ENCODE measurements at regions not wholly inside any gene's neighbourhood (a gene's known extent, or its start where the extent isn't known, plus 50 kb on each side); places are given as distances from the start of the nearest gene placed in this dataset.

GRCh38 chr1:5562769-5563168 is 429.5 kb downstream of the NPHP4 start:
- Histone ChIP-seq H3K36me3 (ENCODE audit: control insufficient read depth, insufficient read depth, low read length) (no peaks in the 10 kb centered on the region), H3K4me2 (ENCODE audit: extremely low read depth, insufficient read depth, low read length) (no peak overlapping the region), H3K4me1 (ENCODE audit: control insufficient read depth, extremely low read depth, insufficient read depth, low read length) (no peaks in the 10 kb centered on the region), H3K9me3 (ENCODE audit: control insufficient read depth, insufficient read depth, low read depth, low read length) (no peaks in the 10 kb centered on the region), H3K27me3 (ENCODE audit: control insufficient read depth, insufficient read depth, low read length) (no peaks in the 10 kb centered on the region), H3K79me2 (ENCODE audit: control insufficient read depth, insufficient read depth, low read length) (no peaks in the 10 kb centered on the region), H3K9ac (ENCODE audit: insufficient read depth, low read length) (no peak overlapping the region), H2AFZ (ENCODE audit: low read length) (no peak overlapping the region), H4K20me1 (ENCODE audit: control insufficient read depth, extremely low read depth, insufficient read depth, low read length) (no peaks in the 10 kb centered on the region), H3K27ac (ENCODE audit: insufficient read depth, low read length) (no peak overlapping the region), H3K4me3 (replicated peaks in 1 of 4; ENCODE audit: control extremely low read depth in 1 of 4, insufficient read depth in 1 of 4, low read depth in 3 of 4, low read length in 4 of 4) (no peak overlapping the region)
- DNase-seq (ENCODE audit: low read depth in 2 of 2) = no peak
- TF ChIP-seq, protein P1, sequence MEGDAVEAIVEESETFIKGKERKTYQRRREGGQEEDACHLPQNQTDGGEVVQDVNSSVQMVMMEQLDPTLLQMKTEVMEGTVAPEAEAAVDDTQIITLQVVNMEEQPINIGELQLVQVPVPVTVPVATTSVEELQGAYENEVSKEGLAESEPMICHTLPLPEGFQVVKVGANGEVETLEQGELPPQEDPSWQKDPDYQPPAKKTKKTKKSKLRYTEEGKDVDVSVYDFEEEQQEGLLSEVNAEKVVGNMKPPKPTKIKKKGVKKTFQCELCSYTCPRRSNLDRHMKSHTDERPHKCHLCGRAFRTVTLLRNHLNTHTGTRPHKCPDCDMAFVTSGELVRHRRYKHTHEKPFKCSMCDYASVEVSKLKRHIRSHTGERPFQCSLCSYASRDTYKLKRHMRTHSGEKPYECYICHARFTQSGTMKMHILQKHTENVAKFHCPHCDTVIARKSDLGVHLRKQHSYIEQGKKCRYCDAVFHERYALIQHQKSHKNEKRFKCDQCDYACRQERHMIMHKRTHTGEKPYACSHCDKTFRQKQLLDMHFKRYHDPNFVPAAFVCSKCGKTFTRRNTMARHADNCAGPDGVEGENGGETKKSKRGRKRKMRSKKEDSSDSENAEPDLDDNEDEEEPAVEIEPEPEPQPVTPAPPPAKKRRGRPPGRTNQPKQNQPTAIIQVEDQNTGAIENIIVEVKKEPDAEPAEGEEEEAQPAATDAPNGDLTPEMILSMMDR (conservative IDR thresholded peaks at IDR 0.05 in 1 of 2, IDR thresholded peaks at IDR 0.05 in 1 of 2; ENCODE audit: low read depth in 1 of 2, low read length in 2 of 2) = no peak
- no peak for TF ChIP-seq EZH2 (IDR thresholded peaks at IDR 0.05; ENCODE audit: low read length, missing control alignments)

- H3K4me1 ChIP-seq (ENCODE audit: control insufficient read depth, extremely low read depth, insufficient read depth, low read length) = no peaks in the 10 kb centered on the region
- H3K79me2 ChIP-seq (ENCODE audit: control insufficient read depth, insufficient read depth, low read length) = no peaks in the 10 kb centered on the region
- H3K27me3 ChIP-seq (ENCODE audit: control insufficient read depth, insufficient read depth, low read length) = no peaks in the 10 kb centered on the region
- no peaks in the 10 kb centered on the region for H4K20me1 ChIP-seq (ENCODE audit: control insufficient read depth, extremely low read depth, insufficient read depth, low read length)
- TF ChIP-seq, protein P1 (conservative IDR thresholded peaks at IDR 0.05 in 1 of 2, IDR thresholded peaks at IDR 0.05 in 1 of 2; ENCODE audit: low read depth in 1 of 2, low read length in 2 of 2) = no peak
- TF ChIP-seq EZH2 (IDR thresholded peaks at IDR 0.05; ENCODE audit: low read length, missing control alignments) = no peak
- no peaks in the 10 kb centered on the region for H3K9me3 ChIP-seq (ENCODE audit: control insufficient read depth, insufficient read depth, low read depth, low read length)
- no peaks in the 10 kb centered on the region for H3K36me3 ChIP-seq (ENCODE audit: control insufficient read depth, insufficient read depth, low read length)
- H3K4me3 ChIP-seq (replicated peaks in 1 of 4; ENCODE audit: control extremely low read depth in 1 of 4, insufficient read depth in 1 of 4, low read depth in 3 of 4, low read length in 4 of 4) = no peak overlapping the region
- DNase-seq (ENCODE audit: low read depth in 2 of 2) = no peak
- no peak overlapping the region for H3K4me2 ChIP-seq (ENCODE audit: extremely low read depth, insufficient read depth, low read length)
- no peak overlapping the region for H3K27ac ChIP-seq (ENCODE audit: insufficient read depth, low read length)
- no peak overlapping the region for H3K9ac ChIP-seq (ENCODE audit: insufficient read depth, low read length)
- H2AFZ ChIP-seq (ENCODE audit: low read length) = no peak overlapping the region
Measured at GRCh38 chr1:5562331-5562730, 429.9 kb downstream of the NPHP4 start.

DNA sequence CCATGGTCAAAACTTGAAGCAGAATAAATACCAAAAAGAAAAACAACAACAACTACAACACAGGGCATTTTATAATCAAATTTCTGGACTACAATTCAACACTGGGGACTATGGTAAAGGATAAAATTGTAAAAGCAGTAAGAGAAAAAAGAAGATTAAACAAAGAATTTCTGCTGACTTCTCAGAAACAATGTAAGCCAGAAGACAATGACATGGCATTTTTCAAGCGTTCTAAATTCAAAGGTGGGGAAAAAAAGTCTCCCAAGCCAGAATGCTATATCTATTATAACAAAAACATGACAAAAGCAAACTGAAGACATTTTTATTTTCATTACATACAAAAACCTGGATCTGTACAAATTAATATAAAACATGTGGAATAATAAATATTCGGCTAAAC is 433.1 kb downstream of the NPHP4 start:
- Histone ChIP-seq H3K27me3 (ENCODE audit: control insufficient read depth, insufficient read depth, low read length) (no peaks in the 10 kb centered on the region), H3K4me2 (ENCODE audit: extremely low read depth, insufficient read depth, low read length) (no peak overlapping the region), H3K4me3 (replicated peaks in 1 of 4; ENCODE audit: control extremely low read depth in 1 of 4, insufficient read depth in 1 of 4, low read depth in 3 of 4, low read length in 4 of 4) (no peak overlapping the region), H4K20me1 (ENCODE audit: control insufficient read depth, extremely low read depth, insufficient read depth, low read length) (no peaks in the 10 kb centered on the region), H3K79me2 (ENCODE audit: control insufficient read depth, insufficient read depth, low read length) (no peaks in the 10 kb centered on the region), H3K27ac (ENCODE audit: insufficient read depth, low read length) (no peak overlapping the region), H3K9me3 (ENCODE audit: control insufficient read depth, insufficient read depth, low read depth, low read length) (no peaks in the 10 kb centered on the region), H3K4me1 (ENCODE audit: control insufficient read depth, extremely low read depth, insufficient read depth, low read length) (no peaks in the 10 kb centered on the region), H2AFZ (ENCODE audit: low read length) (no peak overlapping the region), H3K9ac (ENCODE audit: insufficient read depth, low read length) (no peak overlapping the region), H3K36me3 (ENCODE audit: control insufficient read depth, insufficient read depth, low read length) (no peaks in the 10 kb centered on the region)
- TF ChIP-seq, protein P1 (conservative IDR thresholded peaks at IDR 0.05 in 1 of 2, IDR thresholded peaks at IDR 0.05 in 1 of 2; ENCODE audit: low read depth in 1 of 2, low read length in 2 of 2) = no peak
- no peak for TF ChIP-seq EZH2 (IDR thresholded peaks at IDR 0.05; ENCODE audit: low read length, missing control alignments)
- DNase-seq (ENCODE audit: low read depth in 2 of 2) = no peak

Measured in fibroblast of lung (primary cell).